Neutrophil (primary cell): ENCODE measurements at regions not wholly inside any gene's neighbourhood (a gene's known extent, or its start where the extent isn't known, plus 50 kb on each side); places are given as distances from the start of the nearest gene placed in this dataset.

Experiments used
- H3K27ac ChIP-seq: fragments of 200-600 bp; sonication (generic); 2 replicates; pipeline ENCODE4 v1.5.1; 2016; ENCODE audit warnings: mild to moderate bottlenecking, moderate library complexity
- H3K27me3 ChIP-seq: fragments of 200-600 bp; sonication (generic); 2 replicates; pipeline ENCODE4 v1.6.0; 2016; ENCODE audit warnings: mild to moderate bottlenecking
- H3K36me3 ChIP-seq: fragments of 200-600 bp; sonication (generic); 2 replicates; pipeline ENCODE4 v1.5.1; 2017
- H3K4me1 ChIP-seq, 2 experiments: fragments of 200-600 bp in 1 of 2; sonication (generic) in 1 of 2; 1 replicate in 1 of 2; 2 replicates in 1 of 2; pipeline versions ENCODE4 v1.5.1 to v1.6.1; 2013 to 2016; ENCODE audit warnings: low read depth in 1 of 2, low read length in 1 of 2, mild to moderate bottlenecking in 1 of 2, moderate library complexity in 1 of 2; ENCODE audit not compliant: control insufficient read depth in 1 of 2, insufficient read depth in 1 of 2
- H3K4me3 ChIP-seq, 2 experiments: fragments of 200-600 bp in 1 of 2; sonication (generic) in 1 of 2; 1 replicate in 1 of 2; 2 replicates in 1 of 2; pipeline ENCODE4 v1.5.1; 2013 to 2016; ENCODE audit warnings: low read depth in 1 of 2, low read length in 1 of 2, mild to moderate bottlenecking in 1 of 2, moderate library complexity in 1 of 2
- H3K9me3 ChIP-seq: fragments of 200-600 bp; sonication (generic); 2 replicates; pipeline ENCODE4 v1.5.1; 2016
- TF ChIP-seq, protein P1 (sequence below): fragments of 200-600 bp; sonication (generic); IDR thresholded peaks from 2 replicates; pipeline ENCODE4 v1.5.1; 2016; ENCODE audit warnings: antibody characterized with exemption

DNA sequence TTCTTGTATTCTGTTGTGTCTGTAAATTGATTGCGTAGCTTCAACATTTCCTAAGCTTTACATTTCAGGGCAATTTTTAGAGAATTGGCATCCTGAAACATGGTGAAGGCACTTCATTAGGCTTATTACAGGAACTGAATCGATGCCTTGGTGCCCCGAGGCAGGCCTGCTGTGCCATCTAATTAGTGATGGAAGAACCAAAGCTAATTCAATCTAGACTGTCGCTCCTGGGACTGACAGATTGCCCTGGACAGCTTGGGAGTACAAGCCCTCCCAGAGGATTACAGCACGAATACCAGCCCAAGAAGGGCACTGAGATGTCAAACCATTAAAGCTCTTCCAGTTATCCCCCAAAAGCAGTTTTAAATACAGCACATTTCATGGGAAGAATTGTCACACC lies 243.2 kb upstream of the ZC3H12C start:
- no peaks in the 10 kb centered on the region for H3K27me3 ChIP-seq
- TF ChIP-seq, protein P1, sequence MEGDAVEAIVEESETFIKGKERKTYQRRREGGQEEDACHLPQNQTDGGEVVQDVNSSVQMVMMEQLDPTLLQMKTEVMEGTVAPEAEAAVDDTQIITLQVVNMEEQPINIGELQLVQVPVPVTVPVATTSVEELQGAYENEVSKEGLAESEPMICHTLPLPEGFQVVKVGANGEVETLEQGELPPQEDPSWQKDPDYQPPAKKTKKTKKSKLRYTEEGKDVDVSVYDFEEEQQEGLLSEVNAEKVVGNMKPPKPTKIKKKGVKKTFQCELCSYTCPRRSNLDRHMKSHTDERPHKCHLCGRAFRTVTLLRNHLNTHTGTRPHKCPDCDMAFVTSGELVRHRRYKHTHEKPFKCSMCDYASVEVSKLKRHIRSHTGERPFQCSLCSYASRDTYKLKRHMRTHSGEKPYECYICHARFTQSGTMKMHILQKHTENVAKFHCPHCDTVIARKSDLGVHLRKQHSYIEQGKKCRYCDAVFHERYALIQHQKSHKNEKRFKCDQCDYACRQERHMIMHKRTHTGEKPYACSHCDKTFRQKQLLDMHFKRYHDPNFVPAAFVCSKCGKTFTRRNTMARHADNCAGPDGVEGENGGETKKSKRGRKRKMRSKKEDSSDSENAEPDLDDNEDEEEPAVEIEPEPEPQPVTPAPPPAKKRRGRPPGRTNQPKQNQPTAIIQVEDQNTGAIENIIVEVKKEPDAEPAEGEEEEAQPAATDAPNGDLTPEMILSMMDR = no peak
- no peaks in the 10 kb centered on the region for H3K9me3 ChIP-seq
- no peaks in the 10 kb centered on the region for H3K4me1 ChIP-seq
- H3K4me3 ChIP-seq = no peak overlapping the region
- no peak overlapping the region for H3K27ac ChIP-seq
- no peaks in the 10 kb centered on the region for H3K36me3 ChIP-seq

DNA sequence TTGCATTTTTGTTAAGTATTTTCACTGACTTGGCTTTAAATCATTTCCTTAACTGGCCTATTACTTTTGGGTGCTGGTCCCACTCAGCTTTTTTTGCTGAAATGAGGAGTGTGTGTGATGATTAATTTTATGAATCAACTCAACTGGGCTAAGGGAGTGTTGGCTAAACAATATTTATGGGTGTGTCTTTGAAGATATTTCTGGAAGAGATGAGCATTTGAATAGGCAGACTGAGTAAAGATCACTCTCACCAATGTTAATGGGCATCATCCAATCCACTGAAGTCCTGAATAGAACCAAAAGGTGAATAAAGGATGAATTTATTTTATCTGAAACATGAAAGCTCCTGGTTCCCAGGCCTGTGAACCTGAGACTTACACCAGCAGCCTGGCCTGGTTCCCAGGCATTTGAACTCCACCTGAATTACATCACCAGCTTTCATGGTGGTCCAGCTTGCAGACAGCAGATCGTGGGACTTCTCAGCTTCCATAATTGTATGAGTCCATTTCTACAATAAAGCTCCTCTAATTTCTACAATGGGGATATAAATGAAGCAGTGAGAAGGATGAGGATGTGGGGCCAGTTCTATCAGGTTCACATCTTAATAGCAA lies 241.3 kb upstream of the ZC3H12C start:
- TF ChIP-seq, protein P1 = no peak
- H3K9me3 ChIP-seq = no peaks in the 10 kb centered on the region
- H3K27me3 ChIP-seq = no peaks in the 10 kb centered on the region
- H3K36me3 ChIP-seq = no peaks in the 10 kb centered on the region
- H3K4me3 ChIP-seq = no peak overlapping the region
- no peak overlapping the region for H3K27ac ChIP-seq
- H3K4me1 ChIP-seq = no peaks in the 10 kb centered on the region

DNA sequence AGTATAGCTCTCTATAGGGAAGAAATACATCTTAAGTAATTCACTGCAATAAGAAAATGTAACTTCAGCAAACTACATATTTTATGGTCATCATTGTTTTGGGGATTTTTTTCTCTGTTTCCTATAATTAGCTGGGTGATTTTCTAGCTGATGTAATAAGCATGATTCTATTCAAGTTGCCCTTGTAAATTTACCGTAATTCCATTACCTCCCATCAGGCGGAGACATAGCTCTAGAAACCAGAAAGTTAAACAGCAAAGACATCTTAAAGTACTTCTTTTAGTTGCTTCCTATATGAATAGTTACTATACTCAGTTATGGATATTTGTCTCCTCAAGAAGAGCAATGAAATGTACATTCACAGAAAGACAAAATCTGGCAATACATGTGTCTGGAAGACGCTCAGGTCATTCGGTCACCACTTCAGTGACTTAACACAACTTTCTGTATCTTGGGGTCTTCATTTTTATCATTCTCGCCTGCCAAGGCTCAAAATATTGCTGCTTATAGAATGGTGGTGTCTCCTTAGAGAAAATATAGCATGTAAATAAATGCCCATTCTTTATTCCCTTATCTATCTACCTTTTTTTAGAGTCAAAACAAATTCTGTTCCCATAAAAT lies 239.9 kb upstream of the ZC3H12C start:
- Histone ChIP-seq H3K4me3 (no peak overlapping the region), H3K27ac (no peak overlapping the region), H3K9me3 (no peaks in the 10 kb centered on the region), H3K27me3 (no peaks in the 10 kb centered on the region), H3K4me1 (no peaks in the 10 kb centered on the region), H3K36me3 (no peaks in the 10 kb centered on the region)
- TF ChIP-seq, protein P1 = no peak

DNA sequence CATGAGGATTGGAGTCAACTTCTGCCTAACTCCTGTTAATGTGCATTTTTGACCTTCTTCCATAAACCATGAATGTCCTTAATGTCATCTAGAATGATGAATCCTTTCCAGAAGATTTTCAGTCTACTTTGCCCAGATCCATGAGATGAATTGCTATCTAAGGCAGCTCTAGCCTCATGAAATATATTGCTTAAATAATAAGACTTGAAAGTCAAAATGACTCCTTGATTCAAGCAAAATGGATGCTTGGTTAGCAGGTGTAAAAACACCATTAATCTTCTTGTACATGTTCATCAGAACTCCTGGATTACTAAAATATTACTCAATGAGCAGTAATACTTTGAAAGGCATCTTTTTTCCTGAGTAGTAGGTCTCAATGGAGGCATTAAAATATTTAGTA lies 238.5 kb upstream of the ZC3H12C start:
- H3K9me3 ChIP-seq = no peaks in the 10 kb centered on the region
- no peak overlapping the region for H3K4me3 ChIP-seq
- H3K4me1 ChIP-seq = no peaks in the 10 kb centered on the region
- no peaks in the 10 kb centered on the region for H3K36me3 ChIP-seq
- no peak overlapping the region for H3K27ac ChIP-seq
- TF ChIP-seq, protein P1 = no peak
- no peaks in the 10 kb centered on the region for H3K27me3 ChIP-seq

GRCh38 chr11:109856928-109857327 lies 236.3 kb upstream of the ZC3H12C start:
- no peaks in the 10 kb centered on the region for H3K4me1 ChIP-seq
- H3K36me3 ChIP-seq = no peaks in the 10 kb centered on the region
- H3K27me3 ChIP-seq = no peaks in the 10 kb centered on the region
- H3K4me3 ChIP-seq = no peak overlapping the region
- H3K9me3 ChIP-seq = no peaks in the 10 kb centered on the region
- TF ChIP-seq, protein P1 = no peak
- no peak overlapping the region for H3K27ac ChIP-seq
